NCI-H1417 treated with DMSO at 0.1 percent for 48 hours (cell line): ENCODE measurements at regions not wholly inside any gene's neighbourhood (a gene's known extent, or its start where the extent isn't known, plus 50 kb on each side); places are given as distances from the start of the nearest gene placed in this dataset.

Experiments
- DNase-seq: peaks from one replicate; lab custom pipeline; 2025; lab: John Stamatoyannopoulos, UW

DNA sequence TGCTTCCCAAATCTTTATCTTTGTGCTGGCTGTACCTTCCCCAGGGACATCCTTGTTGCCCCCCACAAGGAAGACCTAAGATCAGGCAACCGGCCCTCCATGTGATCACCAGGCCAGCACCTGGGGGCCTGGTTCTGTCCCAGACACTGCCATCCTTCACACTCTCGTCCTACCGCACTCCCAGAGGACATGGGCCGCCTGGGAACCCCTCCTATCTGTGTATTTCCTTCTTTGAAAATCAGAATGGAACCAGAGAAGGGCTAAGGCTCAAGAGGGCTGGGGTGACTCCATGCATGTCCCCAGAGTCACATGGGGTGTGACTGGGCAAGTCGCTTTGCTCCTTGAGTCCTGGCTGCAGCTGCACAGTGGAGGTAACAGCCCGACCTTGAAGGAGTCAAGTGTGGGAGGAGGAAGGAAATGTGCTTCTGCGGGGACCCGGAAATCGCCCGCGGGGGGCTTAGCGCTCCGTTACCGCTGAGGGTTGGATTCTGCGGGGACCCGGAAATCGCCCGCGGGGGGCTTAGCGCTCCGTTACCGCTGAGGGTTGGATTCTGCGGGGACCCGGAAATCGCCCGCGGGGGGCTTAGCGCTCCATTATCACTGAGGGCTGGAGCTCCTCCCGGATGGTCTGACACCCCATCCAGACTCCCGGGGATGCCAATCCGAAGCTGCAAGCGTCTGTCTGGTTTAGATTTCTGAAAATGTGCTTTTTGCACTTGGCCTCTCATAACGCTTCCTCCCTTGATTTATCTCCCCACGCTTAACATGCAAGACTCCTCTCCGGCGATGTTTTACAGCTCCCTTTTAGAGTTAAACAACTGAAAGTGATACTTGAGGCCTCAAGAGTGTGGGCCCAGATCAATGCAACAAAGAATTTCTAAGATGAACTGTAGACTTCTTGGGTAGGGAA, 278.9 kb downstream of the NPHP4 start:
- DNase-seq, result no peak

DNA sequence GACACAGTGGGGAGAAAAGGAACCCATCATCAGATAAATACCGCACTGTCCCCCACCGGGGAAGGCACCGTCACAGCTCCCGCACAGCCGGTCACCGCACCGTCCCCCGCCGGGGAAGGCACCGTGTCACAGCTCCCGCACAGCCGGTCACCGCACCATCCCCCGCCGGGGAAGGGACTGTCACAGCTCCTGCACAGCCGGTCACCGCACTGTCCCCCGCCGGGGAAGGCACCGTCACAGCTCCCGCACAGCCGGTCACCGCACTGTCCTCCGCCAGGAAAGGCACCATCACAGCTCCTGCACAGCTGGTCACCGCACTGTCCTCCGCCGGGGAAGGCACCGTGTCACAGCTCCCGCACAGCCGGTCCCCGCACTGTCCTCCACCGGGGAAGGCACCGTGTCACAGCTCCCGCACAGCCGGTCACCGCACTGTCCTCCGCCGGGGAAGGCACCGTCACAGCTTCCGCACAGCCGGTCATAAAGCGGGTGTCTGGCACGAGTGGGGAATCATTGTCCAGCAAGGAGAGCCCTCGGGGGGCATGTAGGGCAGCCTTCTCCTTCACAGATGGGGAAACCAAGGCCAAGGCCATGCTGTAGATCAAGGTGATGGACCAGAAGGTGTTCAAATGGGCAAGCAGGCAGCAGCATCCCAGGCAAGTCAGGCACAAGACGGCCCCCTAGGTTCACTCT, 280.1 kb downstream of the NPHP4 start:
- DNase-seq, result no peak

DNA sequence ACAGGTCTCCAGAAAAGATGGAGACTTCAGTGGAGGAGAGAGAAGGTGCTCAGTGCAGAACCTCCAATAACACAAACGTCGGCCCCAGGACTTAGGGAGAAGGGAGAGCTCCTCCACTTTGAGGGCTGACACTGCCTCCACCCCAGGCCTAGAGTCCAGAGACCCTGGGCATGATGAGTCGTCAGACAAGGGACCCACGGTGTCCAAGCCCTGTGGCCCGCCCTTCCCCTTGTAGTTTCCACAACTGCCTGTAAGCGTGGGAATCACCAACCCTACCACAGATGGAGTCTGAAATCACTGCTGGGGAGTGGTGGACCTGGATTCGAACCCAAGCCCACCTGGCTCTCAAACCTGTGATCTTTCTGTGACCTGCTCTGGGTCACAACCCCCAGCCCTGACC, 281.1 kb downstream of the NPHP4 start:
- no peak for DNase-seq

DNA sequence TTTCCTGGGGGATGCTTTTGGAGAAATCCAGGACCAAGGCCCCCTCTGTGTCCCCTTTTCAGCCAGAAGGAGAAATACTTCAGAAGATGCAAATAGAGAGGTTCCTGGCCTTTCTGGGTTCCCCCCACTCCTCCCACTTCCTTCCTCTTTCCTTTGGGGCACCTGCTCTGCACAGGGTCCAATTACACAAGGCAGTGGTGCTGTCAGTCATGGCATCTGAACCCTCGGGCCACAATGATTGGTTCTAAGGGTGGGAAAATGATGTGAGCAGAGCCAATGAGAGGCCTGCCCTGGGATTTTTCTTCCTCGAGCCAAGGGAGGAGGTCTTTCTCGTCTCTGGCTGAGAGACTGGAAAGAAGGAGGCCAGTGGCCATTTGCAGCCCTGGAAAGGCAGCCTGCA, 282.2 kb downstream of the NPHP4 start:
- no peak for DNase-seq

DNA sequence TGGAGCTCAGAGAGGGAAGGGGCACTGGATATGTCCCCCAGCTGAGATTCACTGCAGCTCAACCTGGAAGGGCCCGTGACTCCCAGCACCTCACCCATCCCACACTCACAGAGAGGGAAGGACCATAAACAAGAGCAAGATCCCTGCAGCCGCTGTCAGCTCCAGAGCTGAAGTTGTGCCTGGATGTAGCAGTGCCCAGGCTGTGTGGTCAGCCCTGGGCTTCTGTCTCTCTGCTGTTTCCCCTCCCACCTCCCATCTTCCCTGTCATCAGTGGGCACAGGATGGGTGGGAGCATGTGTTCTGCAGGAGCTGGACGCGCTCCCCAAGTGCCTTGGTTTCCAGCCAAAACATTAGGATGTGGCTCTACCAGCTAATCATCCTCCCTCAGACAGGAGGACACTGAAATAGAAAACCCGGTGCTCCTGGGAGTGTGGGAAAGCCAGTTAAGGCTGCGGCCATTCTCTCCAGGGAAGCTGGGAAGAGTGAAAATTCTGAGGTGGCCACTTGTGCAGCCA, 282.7 kb downstream of the NPHP4 start:
- DNase-seq, result no peak

DNA sequence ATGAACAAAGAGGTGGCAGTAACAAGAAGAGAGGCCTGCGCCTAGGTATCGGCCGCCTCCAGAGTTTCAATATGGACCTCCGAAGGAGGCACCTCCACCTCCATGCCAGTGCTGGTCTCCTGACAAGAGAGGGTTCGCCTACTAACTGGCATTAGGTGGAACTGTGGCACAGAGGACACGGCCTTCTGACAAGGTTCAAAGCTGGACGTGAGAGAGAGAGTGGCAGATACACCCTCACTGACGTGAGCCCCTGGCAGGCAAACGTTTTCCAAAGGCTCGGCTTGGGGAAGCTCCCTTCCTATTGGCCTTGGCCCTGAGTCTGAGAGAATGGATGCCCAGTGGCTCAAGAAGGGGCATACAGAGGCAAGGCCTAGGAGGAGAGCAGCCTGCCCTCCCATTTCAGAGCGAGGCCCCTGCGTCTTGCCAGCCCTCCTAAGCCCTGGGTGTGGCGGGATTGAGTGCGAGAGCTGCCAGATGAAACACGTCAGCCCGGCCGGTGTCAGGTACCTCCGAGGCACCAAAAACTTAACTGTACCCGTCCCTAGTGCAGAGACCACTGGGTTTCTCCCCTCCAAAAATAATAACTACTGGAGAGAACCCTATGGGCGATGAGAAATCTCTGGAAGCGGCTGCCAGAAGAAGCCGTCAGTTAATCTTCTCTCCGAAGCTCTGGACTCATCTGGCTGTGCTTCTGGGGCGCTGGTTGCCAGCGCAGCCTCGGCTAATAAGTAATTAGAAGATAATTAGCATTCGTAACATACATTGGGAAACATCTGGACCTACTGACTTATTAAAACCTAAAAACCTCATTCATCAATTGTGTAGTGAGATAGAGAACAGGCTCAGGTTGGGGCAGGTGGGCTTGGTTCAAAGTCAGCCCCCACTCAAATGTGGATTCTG, 283.6 kb downstream of the NPHP4 start:
- no peak for DNase-seq

DNA sequence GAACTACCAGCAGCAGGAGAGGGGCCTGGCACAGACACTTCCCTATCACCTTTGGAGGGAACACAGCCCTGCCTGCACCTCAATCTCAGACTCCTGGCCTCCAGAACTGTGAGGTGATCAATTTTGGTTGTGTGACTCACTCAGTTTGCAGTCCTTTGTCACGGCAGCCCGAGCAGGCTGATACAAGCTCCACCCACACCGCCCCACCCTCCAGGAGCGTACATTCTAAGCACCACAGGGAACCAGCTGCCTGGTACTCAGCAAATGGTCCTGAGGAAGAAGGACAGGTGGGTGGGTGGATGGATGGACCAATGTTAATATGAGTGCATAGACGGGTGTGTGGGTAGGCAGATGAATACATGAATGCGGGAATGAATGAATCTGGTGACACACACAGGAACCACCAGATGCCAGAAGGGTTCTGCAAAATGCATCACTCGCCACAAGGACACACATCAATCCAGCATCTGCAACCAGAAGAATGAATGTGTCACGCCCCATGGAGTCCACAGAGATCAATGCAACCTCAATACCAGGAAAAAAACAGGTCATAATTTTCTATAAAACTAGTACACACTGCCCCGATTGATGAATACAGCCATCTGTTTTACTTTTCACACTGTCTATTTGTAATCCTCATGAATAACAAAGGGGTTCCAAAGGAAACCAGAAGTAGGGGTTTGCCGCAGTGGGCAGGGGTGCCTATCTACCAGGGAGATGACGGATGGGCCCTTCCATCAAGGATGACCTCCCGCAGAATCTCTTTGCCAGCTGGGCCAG, 284.5 kb downstream of the NPHP4 start:
- no peak for DNase-seq

DNA sequence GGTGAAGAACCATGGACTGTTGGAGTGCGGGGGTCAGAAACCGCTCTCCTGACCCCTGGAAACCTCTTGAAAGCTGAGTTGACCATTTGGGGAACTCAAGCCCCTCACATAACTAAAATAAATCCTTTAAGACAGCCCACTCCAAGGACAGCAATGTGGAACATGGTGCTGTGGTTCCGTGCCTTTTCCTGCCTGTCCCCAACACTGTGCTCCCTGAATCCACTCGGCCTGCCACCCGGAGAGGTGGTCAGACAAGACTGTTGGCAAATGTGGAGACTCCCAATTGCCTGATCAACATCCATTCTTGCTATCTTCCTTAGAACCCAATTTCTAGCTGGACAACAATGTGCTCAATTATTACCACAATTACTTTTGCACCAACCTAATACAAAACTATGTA, 286.0 kb downstream of the NPHP4 start:
- no peak for DNase-seq

DNA sequence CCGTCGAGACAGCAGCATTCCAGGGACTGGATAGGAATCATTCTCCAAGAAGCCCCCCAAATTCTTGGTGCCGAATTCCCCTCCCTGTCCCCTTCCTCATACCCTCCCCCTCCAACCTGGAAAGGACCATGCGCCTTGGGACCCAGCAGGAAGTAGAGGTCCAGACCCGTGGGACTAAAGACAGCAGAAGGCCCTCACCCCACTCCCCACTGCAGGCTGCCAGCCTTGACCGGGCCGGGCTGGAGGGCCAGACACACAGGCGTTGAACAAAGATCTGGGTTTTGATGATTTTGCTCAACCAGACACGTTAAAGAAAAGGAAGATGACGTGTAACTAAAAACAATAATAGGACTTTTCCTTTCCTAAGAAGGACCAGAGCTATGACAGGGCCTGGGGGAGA, 286.5 kb downstream of the NPHP4 start:
- no peak for DNase-seq

DNA sequence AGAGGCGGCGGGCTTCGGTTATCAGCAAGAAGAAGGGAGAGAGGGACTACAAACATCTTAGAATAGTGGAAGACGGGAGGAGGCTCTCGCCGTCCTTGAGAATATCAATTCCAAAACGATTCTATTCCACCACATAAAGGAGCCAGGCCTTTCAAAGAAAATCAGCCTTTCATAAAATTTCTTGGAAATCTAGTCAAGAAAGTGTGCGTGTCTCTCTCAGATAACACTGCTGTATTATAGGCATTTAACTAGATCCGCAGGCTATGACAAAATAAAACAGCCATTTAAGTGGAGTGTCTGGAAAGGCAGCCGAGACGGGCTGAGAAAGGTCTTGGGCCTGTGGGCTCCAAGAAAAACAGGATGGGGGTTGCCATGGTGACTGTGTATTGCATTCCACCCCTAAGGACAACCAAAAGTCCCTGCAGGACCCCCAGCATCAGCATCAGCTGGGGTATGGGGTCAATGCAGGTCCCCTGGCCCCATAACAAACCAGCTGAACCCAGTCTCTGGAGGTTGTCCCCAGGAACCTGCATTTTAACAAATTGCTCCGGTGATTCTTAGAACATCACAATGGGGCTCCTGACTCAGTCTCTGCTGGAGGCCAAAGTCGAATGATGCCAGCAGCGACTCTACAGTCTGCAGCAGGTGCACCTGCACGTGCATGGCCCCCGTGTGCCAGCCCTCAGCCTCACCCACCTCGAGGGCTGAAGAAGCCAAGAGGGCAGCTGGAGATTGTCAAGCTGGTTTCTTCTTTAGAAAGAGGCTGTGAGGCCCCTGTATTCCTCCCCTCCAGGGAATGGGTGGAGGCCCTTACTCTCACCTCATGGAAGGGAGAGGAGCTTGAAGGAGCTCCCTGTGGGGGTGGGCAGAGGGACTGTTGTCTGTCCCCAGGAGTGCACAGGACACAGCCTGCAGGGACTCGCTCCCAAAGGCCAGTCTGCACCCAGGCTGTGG, 287.4 kb downstream of the NPHP4 start:
- DNase-seq, result no peak

DNA sequence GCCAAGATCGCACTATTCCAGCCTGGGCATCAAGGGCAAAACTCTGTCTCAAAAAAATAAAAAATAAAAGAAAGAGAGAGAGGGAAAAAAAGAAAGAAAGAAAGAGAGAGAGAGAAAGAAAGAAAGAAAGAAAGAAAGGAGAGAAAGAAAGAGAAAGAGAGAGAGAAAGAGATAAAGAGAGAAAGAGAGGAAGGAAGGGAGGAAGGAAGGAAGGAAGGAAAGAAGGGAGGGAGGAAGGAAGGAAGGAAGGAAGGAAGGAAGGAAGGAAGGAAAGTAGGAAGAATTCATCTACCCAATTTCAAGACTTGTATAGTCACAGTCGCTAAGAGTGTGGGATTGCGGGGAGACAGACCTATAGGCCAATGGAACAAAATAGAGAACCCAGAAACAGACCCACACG, 290.6 kb downstream of the NPHP4 start:
- DNase-seq, result no peak

DNA sequence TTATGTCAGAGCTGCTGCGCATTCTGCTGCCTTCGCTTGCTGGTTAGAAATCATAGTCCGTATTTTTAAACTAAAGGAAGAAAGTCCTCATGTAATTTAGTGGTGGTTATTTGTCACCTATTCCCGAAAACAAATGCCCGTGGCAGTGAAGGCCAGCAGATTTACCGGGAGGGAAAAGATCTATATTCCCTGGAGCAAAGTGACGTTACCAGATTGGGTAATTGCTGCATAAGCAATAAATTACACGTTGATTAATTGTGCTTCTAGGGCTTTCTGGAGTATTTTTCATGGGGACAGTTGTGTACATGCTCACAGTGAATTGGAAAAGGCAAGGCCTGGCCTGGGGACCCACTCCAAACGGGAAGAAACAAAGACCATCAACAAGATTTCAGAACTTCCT, 298.7 kb downstream of the NPHP4 start:
- DNase-seq, result no peak

DNA sequence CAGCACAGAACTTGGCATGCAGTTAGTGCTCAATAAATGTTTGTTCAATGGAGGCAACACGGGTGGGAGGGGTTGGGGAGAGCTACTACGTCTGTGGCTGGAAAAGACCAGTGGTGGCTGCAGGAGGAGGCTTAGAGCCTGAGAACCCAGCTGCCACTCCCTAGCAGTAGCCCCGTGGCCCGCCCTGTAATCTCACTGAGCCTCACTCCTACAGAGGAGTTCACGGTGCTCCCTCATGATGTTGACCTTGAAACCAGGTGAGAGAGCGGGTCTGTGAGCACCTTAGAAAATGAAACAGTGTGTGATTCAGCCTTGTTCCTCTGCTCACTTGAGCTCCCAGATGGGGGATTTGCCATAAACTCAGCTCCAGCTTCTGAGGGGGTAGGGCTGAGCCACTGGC, 299.6 kb downstream of the NPHP4 start:
- no peak for DNase-seq

DNA sequence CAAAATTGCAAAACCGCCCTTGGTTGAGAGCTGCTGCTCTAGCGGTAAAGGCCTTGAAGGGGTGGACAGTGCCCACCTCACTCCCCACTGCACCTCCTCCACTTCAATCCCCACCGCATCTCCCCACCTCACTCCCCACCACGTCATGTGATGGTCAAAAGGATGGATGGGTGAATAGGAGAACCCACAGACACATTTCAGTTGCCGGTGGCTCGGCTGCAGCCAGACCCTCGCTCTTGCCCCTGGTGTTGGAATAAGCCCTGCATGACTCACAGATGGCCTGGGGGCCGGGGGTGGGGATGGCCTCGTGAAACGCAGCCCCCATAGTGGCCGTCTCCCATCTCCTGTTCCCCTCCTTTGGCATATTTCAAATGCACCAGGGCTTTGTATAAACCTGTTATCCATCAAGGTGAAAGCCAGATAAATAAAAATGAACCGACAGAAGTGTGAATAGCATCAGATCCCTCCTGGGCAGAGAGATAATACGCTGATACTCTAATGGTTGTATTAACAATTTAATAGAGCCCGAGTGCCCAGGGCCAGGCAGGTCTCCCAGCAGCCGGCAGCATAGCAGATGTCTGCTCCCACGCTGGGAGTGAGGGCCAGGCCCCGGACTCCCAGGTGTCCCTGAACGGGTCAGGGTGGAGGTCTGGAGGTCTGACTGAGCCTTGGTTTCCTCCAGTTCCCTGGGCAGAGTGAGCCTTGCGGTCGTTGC, 300.3 kb downstream of the NPHP4 start:
- DNase-seq, result no peak

DNA sequence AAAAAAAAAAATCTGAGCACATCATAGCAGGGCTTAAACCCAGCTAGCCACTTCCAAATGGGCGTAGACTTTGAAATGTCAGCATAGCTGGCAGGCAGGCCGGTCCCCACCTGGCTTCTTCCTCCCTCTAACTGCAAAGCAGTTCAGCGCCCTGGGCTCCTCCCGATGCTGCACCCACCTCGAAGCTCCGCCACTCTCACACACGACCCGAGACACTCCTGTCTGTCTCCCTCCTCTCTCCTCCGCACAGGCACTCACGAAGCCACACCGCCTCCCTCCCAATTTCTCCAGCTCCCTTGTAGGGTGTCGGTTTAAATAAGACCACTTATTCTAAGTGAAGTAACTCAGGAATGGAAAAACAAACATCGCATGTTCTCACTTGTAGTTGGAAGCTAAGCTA, 301.3 kb downstream of the NPHP4 start:
- no peak for DNase-seq

DNA sequence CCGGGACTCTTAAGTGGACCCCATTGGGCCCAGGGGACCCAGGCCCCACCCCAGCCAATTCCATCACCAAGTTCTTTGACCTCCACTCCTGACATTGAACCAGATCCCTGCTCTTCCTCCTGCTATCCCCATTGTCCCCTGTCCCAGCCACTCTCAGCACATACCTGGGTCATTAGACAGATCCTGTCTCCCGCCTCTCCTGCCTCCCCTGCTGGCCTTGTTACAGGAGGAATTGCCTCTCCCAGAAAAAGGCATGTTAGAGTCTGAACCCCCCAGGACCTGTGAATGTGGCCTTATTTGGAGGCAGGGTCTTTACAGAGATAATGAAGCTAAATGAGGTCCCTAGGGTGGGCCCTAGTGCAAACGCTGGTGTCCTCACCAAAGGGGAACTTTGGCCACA, 301.9 kb downstream of the NPHP4 start:
- no peak for DNase-seq

DNA sequence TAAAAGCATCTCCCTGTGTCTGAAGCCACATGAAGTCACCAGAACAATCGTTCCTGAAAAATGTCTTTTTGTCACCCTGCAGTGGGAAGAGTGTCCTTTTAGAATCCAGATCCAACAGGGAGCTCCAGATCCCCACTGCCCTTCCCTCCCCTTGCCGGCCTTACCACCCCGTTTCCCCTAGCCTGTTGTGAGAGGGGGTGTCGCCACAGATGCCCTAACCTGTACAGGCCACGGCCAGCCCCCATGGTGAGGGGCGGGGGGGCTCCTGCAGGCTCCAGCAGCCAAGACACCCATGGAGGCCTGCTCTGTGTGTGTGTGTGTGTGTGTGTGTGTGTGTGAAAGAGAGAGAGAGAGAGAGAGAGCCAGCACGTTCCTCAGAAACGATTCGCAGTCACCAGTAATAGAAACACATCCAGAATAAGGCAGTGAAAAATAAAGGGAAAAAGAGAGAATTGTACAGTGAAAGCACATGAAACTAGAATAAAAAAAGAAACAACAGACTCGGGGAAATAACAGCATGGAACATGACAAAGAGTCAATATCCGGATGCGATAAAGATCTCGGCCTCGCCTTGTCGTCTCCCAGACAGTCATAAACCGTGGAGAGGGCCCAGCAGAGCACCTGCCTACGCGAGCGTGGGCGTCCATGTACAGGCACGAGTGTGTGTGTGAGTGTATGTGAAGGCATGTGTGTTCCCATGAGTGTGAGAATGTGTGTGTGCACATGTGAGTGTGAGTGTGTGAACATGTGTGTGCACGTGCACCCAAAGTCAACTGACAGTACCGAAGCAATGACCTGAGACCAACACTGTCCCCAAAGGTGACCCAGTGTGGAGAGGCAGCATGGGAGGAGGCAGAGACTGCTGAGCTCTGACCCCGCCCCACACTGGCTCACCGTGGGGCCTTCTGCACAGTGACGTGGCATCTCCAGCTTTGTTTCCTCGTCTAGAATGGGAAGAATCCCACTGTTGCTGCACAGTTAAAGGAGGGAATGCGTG, 303.8 kb downstream of the NPHP4 start:
- no peak for DNase-seq

DNA sequence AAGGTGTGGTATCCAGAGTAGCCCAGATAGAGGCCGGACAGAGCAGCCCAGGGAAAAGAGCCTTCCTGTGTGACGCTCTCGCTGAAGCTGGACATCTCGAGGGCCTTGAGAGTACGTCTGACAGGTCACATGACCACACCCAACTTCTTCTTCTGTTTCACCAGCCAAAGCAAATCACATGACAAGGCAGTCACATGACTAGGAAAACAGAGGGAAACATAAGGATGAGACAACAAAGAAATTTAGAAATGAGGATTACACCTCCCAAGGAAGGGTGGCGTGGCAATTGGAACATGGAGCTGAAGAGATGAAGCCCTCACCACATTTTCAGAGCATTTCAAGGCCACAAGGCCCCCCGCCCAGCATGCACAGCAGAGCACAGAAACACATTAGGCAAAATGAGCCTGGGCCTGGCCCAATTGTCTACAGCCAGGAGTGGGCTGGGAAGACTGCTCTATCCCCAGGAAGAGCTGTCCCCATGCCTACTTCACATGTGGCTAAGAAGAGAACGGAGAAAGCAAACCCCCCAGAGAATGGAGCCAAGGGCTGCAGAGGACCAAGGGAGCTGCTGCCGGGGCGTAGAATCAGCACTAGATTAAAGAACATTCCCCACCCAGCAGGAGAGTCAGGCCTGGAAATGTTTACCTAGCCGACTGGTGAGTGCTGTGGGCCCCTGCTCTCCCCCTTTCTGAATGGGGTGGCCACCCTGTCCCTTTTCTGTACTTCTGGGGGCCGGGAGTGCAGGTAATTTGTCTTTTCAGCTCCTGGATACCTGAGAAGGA, 305.1 kb downstream of the NPHP4 start:
- no peak for DNase-seq
